Skeletal muscle satellite cell (primary cell): ENCODE measurements at regions not wholly inside any gene's neighbourhood (a gene's known extent, or its start where the extent isn't known, plus 50 kb on each side); places are given as distances from the start of the nearest gene placed in this dataset. TPM values are rescaled to one million over a fixed set of nuclear protein-coding genes. Genes with fewer than 3 reads are reported as not detected.
"Not testable (repeated sequence)": the region's sequence is repeated elsewhere in the genome, so short reads cannot be mapped to it uniquely, and the experiment has no call there.

Experiments
- H3K27me3 ChIP-seq: 2 replicates; pipeline ENCODE4 v1.7.0; 2013; ENCODE audit warnings: low read length; ENCODE audit not compliant: control insufficient read depth, insufficient read depth
- H3K36me3 ChIP-seq: 2 replicates; pipeline ENCODE4 v1.7.0; 2013; ENCODE audit warnings: mild to moderate bottlenecking, control low read depth, low read length; ENCODE audit not compliant: insufficient read depth
- H3K4me1 ChIP-seq: 2 replicates; pipeline ENCODE4 v1.7.0; 2013; ENCODE audit warnings: low read length; ENCODE audit not compliant: control insufficient read depth, insufficient read depth
- H3K4me2 ChIP-seq: 2 replicates; pipeline ENCODE4 v1.7.0; 2013; ENCODE audit warnings: mild to moderate bottlenecking, low read length
- H3K4me3 ChIP-seq: 2 replicates; pipeline ENCODE4 v1.7.0; 2013; ENCODE audit warnings: low read length
- H3K9ac ChIP-seq: 2 replicates; pipeline ENCODE4 v1.7.0; 2013; ENCODE audit warnings: mild to moderate bottlenecking, low read depth, low read length, moderate library complexity
- H3K9me3 ChIP-seq: replicated peaks from 2 replicates; pipeline ENCODE4 v1.7.0; 2013; ENCODE audit warnings: mild to moderate bottlenecking, control low read depth, low read length
- small RNA-seq: library from RNA; depleted of rRNA; stranded (forward); fragments of <200 nt; gene quantifications from one replicate; pipeline ENCODE3, GENCODE V24; 2012

DNA sequence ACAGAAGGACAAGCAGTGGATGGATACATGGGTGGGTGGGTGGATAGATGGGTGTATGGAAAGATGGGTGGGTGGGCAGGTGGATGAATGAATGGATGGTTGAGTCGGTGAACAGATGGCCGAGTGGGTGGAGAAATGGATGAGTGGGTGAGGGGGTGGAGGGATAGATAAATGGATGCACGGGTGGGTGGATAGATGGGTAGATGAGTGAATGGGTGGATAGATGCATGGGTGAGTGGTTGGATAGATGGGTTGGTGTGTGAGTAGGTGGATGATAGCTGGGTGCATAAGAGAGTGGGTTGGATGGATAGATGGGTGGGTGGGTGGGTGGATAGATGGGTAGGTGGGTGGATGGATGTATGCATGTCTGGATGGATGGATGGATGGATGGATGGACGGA is 134.6 kb downstream of the OTOP1 start:
- H3K4me3 ChIP-seq, H3K4me2 ChIP-seq, H3K27me3 ChIP-seq, H3K4me1 ChIP-seq, H3K9ac ChIP-seq, H3K9me3 ChIP-seq, H3K36me3 ChIP-seq: not testable (repeated sequence)

DNA sequence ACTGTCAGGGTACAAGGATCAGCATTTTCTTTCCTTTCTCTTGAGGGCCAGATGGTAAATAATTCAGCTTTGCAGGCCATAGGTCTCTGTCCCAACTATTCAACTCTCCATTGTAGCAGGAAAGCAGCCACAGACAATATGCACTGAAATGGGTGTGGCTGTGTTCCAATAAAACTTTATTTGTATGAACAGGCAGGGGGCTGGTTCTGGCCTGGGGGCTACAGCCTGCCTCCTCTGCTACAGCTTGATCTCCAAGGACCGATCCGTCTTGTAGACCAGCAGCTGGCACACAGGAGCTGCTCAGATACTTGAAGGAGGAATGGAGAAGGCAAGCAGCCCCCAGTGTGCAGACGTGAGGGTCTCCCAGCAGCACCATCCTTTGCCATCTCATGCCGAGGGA is 127.1 kb downstream of the OTOP1 start:
- not testable (repeated sequence) for H3K9me3 ChIP-seq, H3K4me3 ChIP-seq, H3K36me3 ChIP-seq, H3K9ac ChIP-seq, H3K4me2 ChIP-seq, H3K27me3 ChIP-seq, H3K4me1 ChIP-seq

DNA sequence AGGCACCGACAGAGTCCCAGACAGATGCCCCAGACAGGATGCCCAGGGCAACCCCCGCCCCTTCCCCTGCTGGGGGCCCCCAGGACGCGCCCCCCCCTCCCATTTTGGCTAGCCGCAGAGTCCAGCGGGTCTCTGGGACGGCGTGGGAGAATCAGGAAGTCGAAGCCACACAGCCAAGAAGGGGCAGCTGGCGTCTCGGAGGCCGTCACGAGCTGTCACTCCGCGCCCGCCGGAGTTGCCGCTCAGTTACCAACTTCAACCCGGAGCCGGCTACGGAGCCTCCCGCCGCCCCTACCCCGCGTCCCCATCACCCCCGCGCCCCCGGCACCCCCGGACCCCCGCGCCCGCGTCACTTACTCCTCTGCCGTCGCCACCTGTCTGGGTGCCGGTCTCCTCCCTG is 119.8 kb downstream of the OTOP1 start:
- not testable (repeated sequence) for H3K27me3 ChIP-seq, H3K4me3 ChIP-seq, H3K4me1 ChIP-seq, H3K9ac ChIP-seq, H3K9me3 ChIP-seq, H3K4me2 ChIP-seq, H3K36me3 ChIP-seq

DNA sequence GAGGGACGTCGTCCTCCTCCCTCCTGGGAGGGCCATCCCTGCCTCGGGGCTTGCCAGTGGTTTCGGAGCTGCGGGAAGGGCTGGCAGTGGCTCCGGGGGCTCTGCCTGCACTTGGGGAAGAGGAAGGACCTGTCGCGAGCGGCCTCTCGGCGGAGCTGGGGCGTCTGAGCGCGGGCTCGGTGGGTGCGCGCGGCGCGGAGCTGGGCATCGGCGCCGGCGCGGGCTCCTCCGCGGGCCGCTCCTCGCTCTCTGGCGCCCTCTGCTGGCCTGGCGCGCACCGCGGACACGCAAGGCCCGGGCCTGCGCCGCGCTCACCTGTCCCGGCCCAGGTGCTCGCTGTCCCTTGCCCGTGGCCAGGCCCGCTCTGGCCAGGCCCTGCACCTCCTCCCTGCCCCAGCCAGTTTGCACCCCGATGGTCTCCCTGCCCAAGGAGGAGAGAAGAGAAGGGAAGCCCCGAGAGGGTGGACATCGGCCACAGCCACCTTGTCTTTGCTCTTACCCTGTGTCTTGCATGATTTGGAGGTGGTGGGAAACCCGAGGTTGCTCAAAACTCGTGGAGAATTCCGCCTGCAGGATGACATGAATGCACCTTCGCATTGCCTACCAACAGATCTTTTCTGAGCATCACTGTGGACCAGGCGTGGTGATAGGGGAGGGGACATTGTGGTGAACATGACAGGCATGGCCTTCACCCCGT is 119.2 kb downstream of the OTOP1 start:
- Histone ChIP-seq H3K4me3 (peak overlapping the region; percentile 63), H3K4me2 (peak overlapping the region; percentile 80)
- not testable (repeated sequence) for H3K4me1 ChIP-seq, H3K27me3 ChIP-seq, H3K9me3 ChIP-seq, H3K36me3 ChIP-seq, H3K9ac ChIP-seq

DNA sequence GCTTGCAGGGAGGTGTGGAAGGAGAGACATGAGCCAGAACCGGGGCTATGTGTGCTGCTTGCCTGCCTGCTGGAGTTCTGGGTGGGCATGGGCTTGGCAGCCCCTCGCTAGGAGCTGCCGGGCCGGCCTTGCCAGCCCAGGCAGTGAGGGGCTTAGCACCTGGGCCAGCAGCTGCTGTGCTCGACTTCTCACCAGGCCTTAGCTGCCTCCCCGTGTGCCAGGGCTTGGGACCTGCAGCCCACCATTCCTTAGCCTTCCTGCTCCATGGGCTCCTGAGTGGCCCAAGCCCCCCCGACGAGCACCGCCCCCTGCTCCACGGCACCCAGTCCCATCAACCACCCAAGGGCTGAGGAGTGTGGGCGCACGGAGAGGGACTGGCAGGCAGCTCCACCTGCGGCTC is 111.3 kb downstream of the OTOP1 start:
- not testable (repeated sequence) for H3K9ac ChIP-seq, H3K4me2 ChIP-seq, H3K36me3 ChIP-seq, H3K9me3 ChIP-seq, H3K4me1 ChIP-seq, H3K27me3 ChIP-seq, H3K4me3 ChIP-seq

DNA sequence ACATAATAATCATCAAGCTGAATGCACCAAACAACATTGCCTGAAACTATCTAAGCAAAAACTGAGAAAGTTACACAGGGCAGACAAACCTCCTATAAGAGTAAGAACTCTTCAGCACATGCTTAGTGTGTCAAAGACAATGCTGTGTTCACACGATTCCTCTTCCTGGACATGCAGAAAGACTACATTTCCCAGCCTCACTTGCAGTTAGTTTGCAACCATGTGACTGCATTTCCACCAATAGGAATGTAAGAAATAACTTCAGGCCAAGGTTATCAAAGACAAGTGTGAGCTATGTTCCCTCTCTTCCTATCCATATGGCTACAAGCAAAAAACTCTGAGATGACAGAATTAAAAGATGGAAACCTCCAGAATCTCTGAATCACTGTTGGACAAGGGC is 109.8 kb downstream of the OTOP1 start:
- H3K4me1 ChIP-seq, H3K36me3 ChIP-seq, H3K4me3 ChIP-seq, H3K9ac ChIP-seq, H3K27me3 ChIP-seq, H3K4me2 ChIP-seq, H3K9me3 ChIP-seq: not testable (repeated sequence)

DNA sequence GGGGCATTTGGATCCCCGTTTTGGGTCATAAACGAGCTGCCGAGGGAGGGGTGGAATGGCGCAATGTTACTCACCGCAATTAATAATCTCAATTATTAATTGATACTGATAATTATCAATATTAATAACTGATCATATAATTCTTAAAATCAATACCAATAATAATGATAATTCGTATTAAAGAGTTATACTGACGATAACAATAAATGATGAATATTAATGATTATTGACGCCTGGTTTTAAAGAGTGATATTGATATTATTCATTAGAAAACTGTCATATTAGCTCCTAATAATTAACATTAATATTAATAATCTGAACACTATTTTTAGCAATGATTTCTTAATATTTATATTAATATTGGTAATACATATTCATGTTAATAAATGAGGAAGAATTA is 92.4 kb downstream of the OTOP1 start:
- not testable (repeated sequence) for H3K9me3 ChIP-seq, H3K9ac ChIP-seq, H3K4me1 ChIP-seq, H3K4me2 ChIP-seq, H3K27me3 ChIP-seq, H3K4me3 ChIP-seq, H3K36me3 ChIP-seq

DNA sequence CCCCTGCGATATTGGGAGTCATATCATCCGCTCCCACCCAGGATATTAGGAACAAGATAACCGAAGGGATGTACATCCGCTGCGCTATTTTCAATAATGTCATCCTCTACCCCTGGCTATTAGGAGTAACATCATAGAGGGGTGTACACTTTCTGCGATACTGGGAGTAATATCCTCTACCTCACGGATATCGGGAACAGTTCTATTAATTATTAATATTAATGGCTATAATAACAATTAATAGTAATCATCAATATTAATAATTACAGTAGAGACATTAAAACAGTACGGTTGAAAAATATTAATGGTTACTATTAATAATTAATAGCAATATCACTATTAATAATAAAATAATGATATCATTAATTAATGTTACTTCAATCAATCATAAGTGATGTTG is 90.1 kb downstream of the OTOP1 start:
- H3K4me1 ChIP-seq, H3K9ac ChIP-seq, H3K27me3 ChIP-seq, H3K9me3 ChIP-seq, H3K36me3 ChIP-seq, H3K4me2 ChIP-seq, H3K4me3 ChIP-seq: not testable (repeated sequence)

Small RNA genes in the stretch of these regions (small RNA-seq; reads per million reads assigned to genes)
- gene AC116562.3, result not detected
